K562 (cell line): ENCODE measurements at regions not wholly inside any gene's neighbourhood (a gene's known extent, or its start where the extent isn't known, plus 50 kb on each side); places are given as distances from the start of the nearest gene placed in this dataset.
A peak's percentile ranks its signal among the peaks of the same experiment; 100 is the strongest.

Source experiments
- ATAC-seq: fragments of 200-7000 bp; cut with Tn5 transposase; 3 replicates; pipeline ENCODE4 v1.9.1; 2020; ENCODE audit warnings: moderate library complexity
- BruUV-seq: library from RNA; stranded (reverse); fragments of 400-500 nt; replicated peaks from 2 replicates; lab custom pipeline; 2021; lab: Mats Ljungman, UMichigan
- CTCF ChIA-PET: fragments of 300-600 bp; formaldehyde crosslinking; extraction: SDS; loops from one replicate; lab custom pipeline; 2021; ENCODE audit warnings: low intra/inter-chr PET ratio; lab: Yijun Ruan, JAX
- POLR2A ChIA-PET: fragments of 300-600, 350-650 bp; sonication (Branson Sonifier 250); formaldehyde crosslinking; extraction: SDS; loops from one replicate; lab custom pipeline; 2021; ENCODE audit warnings: antibody characterized with exemption, inconsistent platforms; lab: Yijun Ruan, JAX
- DNase-seq, 4 experiments: peaks; one replicate each; pipeline versions ENCODE4 v3.0.0 to v3.0.0-alpha.2; 2011 to 2018; ENCODE audit warnings: low spot score in 3 of 4, mixed read lengths in 3 of 4; ENCODE audit errors: extremely low read depth in 1 of 4
- FAIRE-seq: peaks from 2 replicates; lab custom pipeline; 2011; peaks lifted over from hg19 to GRCh38; lab: Jason Lieb, UNC
- H2AFZ ChIP-seq: 2 replicates; pipeline ENCODE4 v1.6.0; 2011; ENCODE audit warnings: low read depth, low read length, control low read depth, inconsistent platforms
- H3K27ac ChIP-seq: fragments of 200-600 bp; 3 replicates; pipeline ENCODE4 v1.8.0; 2011; ENCODE audit warnings: low read depth, mild to moderate bottlenecking, control low read depth, inconsistent platforms, low read length, moderate library complexity, mixed read lengths; ENCODE audit errors: extremely low read depth
- H3K27me3 ChIP-seq, 2 experiments: fragments of 300-600 bp in 1 of 2; 2 replicates in 1 of 2; 3 replicates in 1 of 2; pipeline versions ENCODE4 v1.6.0 to v1.8.0; 2011; ENCODE audit warnings: inconsistent platforms in 2 of 2, low read length in 2 of 2, mild to moderate bottlenecking in 1 of 2, mixed read lengths in 1 of 2, moderate library complexity in 1 of 2; ENCODE audit not compliant: control insufficient read depth in 2 of 2, insufficient read depth in 2 of 2
- H3K36me3 ChIP-seq: fragments of 300-600 bp; 3 replicates; pipeline ENCODE4 v1.8.0; 2011; ENCODE audit warnings: mild to moderate bottlenecking, low read length, inconsistent platforms; ENCODE audit not compliant: control insufficient read depth, insufficient read depth
- H3K4me1 ChIP-seq, 2 experiments: fragments of 200-600 bp in 1 of 2; replicated peaks in 1 of 2; 2 replicates in 1 of 2; 3 replicates in 1 of 2; pipeline versions ENCODE4 v1.5.1 to v1.8.0; 2011; ENCODE audit warnings: inconsistent platforms in 2 of 2, low read length in 2 of 2, mild to moderate bottlenecking in 1 of 2, mixed read lengths in 1 of 2, moderate library complexity in 1 of 2; ENCODE audit not compliant: control insufficient read depth in 2 of 2, insufficient read depth in 2 of 2
- H3K4me2 ChIP-seq: 2 replicates; pipeline ENCODE4 v1.6.1; 2011; ENCODE audit warnings: low read length, control low read depth, inconsistent platforms, mixed read lengths; ENCODE audit not compliant: insufficient read depth
- H3K4me3 ChIP-seq: fragments of 200-600 bp; sonication (generic), shearing (Covaris generic); 2 replicates; pipeline ENCODE4 v1.5.1; 2016; ENCODE audit warnings: control low read depth, inconsistent platforms
- H3K79me2 ChIP-seq: fragments of 200-600 bp; 3 replicates; pipeline ENCODE4 v1.8.0; 2011; ENCODE audit warnings: low read length, inconsistent platforms; ENCODE audit not compliant: control insufficient read depth, insufficient read depth
- H3K9ac ChIP-seq, 2 experiments: 2 replicates each; pipeline versions ENCODE4 v1.6.0 to v1.6.1; 2011; ENCODE audit warnings: low read depth in 2 of 2, low read length in 2 of 2, control low read depth in 1 of 2, inconsistent platforms in 1 of 2, mild to moderate bottlenecking in 1 of 2, mixed read lengths in 1 of 2; ENCODE audit not compliant: insufficient read depth in 1 of 2
- H3K9me1 ChIP-seq: one replicate; pipeline ENCODE4 v1.6.0; 2011; ENCODE audit warnings: inconsistent platforms, mild to moderate bottlenecking, low read length, moderate library complexity; ENCODE audit not compliant: control insufficient read depth, insufficient read depth
- H3K9me3 ChIP-seq: replicated peaks from 2 replicates; pipeline ENCODE4 v1.5.1; 2011; ENCODE audit warnings: low read depth, low read length, inconsistent platforms; ENCODE audit not compliant: control insufficient read depth, insufficient read depth
- H4K20me1 ChIP-seq: replicated peaks from 2 replicates; pipeline ENCODE4 v1.6.1; 2011; ENCODE audit warnings: low read length, inconsistent platforms, mixed read lengths; ENCODE audit not compliant: control insufficient read depth, insufficient read depth
- CEBPB ChIP-seq: fragments of 450-650 bp; IDR thresholded peaks from 2 replicates; pipeline ENCODE4 v1.6.1; 2016; ENCODE audit warnings: missing genetic modification characterization, missing compliant biosample characterization
- CEBPG ChIP-seq, 3 experiments: fragments of 200-800 bp in 1 of 3; sonication (Bioruptor generic) in 1 of 3; sonication (generic) in 1 of 3; formaldehyde crosslinking in 1 of 3; IDR thresholded peaks in 2 of 3; conservative IDR thresholded peaks in 1 of 3; 2 replicates each; pipeline versions ENCODE4 v1.6.1 to v1.8.0; 2016 to 2022; ENCODE audit warnings: missing compliant biosample characterization in 2 of 3, missing genetic modification characterization in 2 of 3, mild to moderate bottlenecking in 1 of 3, missing genetic modification reagents in 1 of 3
- MEIS2 ChIP-seq: fragments of 450-650 bp; IDR thresholded peaks from 2 replicates; pipeline ENCODE4 v1.6.1; 2014; ENCODE audit warnings: mild to moderate bottlenecking; ENCODE audit not compliant: partially characterized antibody
- SRSF1 ChIP-seq: fragments of 200-400 bp; formaldehyde crosslinking; IDR thresholded peaks from 2 replicates; pipeline ENCODE4 v1.6.1; 2017; ENCODE audit warnings: mild to moderate bottlenecking, low read depth, low read length, moderate library complexity
- STAT5A ChIP-seq: IDR thresholded peaks from 2 replicates; pipeline ENCODE4 v1.6.1; 2012; ENCODE audit warnings: low read length, inconsistent platforms, borderline replicate concordance
- WGBS: fragments of 100-300 bp; shearing (Covaris generic); methylation state at CpG from one replicate; pipeline ENCODE4 v1.1.6; 2016; ENCODE audit warnings: low coverage, mixed read lengths; ENCODE audit not compliant: insufficient coverage; ENCODE audit errors: missing lambda C conversion rate; 5-methylcytosine and 5-hydroxymethylcytosine counted together
- in situ Hi-C: fragments of 300-500 bp; cut with MboI; formaldehyde crosslinking; loops from 4 replicates; pipeline ENCODE4 v1.15.0; 2018; ENCODE audit warnings: inconsistent platforms, mixed read lengths
- intact Hi-C: fragments of 100-400 bp; cut with micrococcal nuclease; formaldehyde crosslinking; loops from 2 replicates; pipeline ENCODE4 v1.14.2; 2022
- TF ChIP-seq, protein P1 (sequence below): fragments of 450-650 bp; IDR thresholded peaks from 2 replicates; pipeline ENCODE4 v1.6.1; 2016
- TF ChIP-seq, protein P2 (sequence below), 2 experiments: IDR thresholded peaks in 1 of 2; conservative IDR thresholded peaks in 1 of 2; 2 replicates each; pipeline ENCODE4 v1.6.1; 2016; ENCODE audit warnings: low read depth in 2 of 2, mild to moderate bottlenecking in 1 of 2, missing compliant biosample characterization in 1 of 2, missing genetic modification characterization in 1 of 2, moderate library complexity in 1 of 2

DNA sequence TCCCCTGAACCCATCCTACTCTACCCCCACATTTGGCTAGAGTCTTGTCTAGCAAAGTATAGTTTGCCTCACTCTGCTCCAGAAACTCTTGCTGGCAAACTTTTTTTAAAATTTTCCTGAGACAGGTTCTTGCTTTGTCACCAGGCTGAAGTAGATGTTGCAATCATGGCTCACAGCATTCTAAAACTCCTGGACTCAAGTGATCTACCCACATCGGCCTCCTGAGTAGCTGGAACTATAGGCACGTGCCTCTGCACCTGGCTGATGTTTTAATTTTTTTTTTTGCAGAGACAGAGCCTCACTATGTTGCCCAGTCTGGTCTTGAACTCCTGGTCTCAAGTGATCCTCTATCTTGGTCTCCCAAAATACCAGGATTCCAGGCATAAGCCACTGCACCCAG lies 175.8 kb upstream of the FBXL17 start:
- H3K9ac ChIP-seq = no peak overlapping the region
- no peak overlapping the region for H3K4me2 ChIP-seq
- ATAC-seq = no peak; the same call in 2 of the 3 replicates
- no peaks in the 10 kb centered on the region for H3K9me3 ChIP-seq
- intact Hi-C loops (no loop called here), in situ Hi-C loops (no loop called here)
- peak; percentile 74 for FAIRE-seq
- H3K9me1 ChIP-seq = no peaks in the 10 kb centered on the region
- CTCF ChIA-PET = no interaction called here
- no peak overlapping the region for H3K27ac ChIP-seq
- no peaks in the 10 kb centered on the region; a peak in 1 of 5 replicates for H3K27me3 ChIP-seq
- peaks cover 0 to 10% of the 10 kb centered on the region in 2 experiments; a peak in 2 of 5 replicates for H3K4me1 ChIP-seq
- H3K4me3 ChIP-seq = no peak overlapping the region
- no peaks in the 10 kb centered on the region for H3K79me2 ChIP-seq
- no TSS peak for BruUV-seq
- TF ChIP-seq CEBPG (CRISPR knock-in tag; IDR thresholded peaks at IDR 0.05) = no peak
- 0 out of 4 replicates have a peak, but pooled peaks of 1 of the 2 experiments have one; percentile 36 for TF ChIP-seq CEBPG (tag; conservative IDR thresholded peaks at IDR 0.05 in 1 of 2, IDR thresholded peaks at IDR 0.05 in 1 of 2)
- no peak for TF ChIP-seq STAT5A
- peak; percentile 85 for TF ChIP-seq CEBPB (tag)
- H3K36me3 ChIP-seq = no peaks in the 10 kb centered on the region
- WGBS = 28% methylated on average over 2 of the region's 2 CpGs
- DNase-seq = no peak
- POLR2A ChIA-PET = no interaction called here
- peak overlapping the region; percentile 62 for H2AFZ ChIP-seq
- no peaks in the 10 kb centered on the region for H4K20me1 ChIP-seq

DNA sequence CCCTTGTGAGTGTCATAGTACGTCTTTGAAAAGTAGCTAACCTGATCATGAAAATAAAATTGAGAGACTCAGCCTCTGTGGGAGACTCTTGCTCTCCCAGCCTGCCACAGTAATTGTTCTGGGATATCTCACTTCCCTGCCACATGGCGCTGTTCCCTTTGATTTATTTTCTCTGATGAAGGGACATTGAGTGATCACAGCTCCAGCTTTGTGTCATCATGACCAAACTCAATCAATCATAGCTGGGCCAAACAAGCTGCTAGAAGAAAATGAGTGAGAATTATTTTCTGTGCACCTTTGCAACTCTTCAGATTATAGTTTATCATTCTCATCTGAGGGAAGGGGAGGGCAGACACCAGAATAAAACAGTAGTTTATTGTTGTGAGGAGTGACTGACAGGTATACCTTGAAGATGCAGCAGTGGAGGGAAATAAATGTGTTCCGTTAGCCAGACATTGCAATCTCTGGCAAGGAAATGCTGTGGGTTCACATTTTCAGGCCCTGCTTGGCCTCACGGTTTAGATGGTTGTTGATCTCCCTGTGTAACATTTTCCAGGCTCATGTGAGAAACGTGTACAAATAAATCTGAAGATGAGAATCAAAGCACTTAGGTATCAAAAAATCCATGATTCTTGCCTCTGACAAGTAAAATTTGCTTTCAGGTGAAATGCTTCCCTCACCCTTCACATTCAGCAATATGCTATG lies 174.7 kb upstream of the FBXL17 start:
- H4K20me1 ChIP-seq = no peaks in the 10 kb centered on the region
- in situ Hi-C loops (no loop called here), intact Hi-C loops (no loop called here)
- H3K9me3 ChIP-seq = no peaks in the 10 kb centered on the region
- H3K4me1 ChIP-seq = peaks cover 0 to 10% of the 10 kb centered on the region in 2 experiments; a peak in 2 of 5 replicates
- ChIA-PET CTCF (no interaction called here), POLR2A (no interaction called here)
- no peak overlapping the region for H3K27ac ChIP-seq
- no peaks in the 10 kb centered on the region for H3K79me2 ChIP-seq
- H3K27me3 ChIP-seq = no peaks in the 10 kb centered on the region; a peak in 1 of 5 replicates
- no peak overlapping the region for H2AFZ ChIP-seq
- no TSS peak for BruUV-seq
- no peak overlapping the region for H3K9ac ChIP-seq
- no peaks in the 10 kb centered on the region for H3K36me3 ChIP-seq
- TF ChIP-seq, protein P1, sequence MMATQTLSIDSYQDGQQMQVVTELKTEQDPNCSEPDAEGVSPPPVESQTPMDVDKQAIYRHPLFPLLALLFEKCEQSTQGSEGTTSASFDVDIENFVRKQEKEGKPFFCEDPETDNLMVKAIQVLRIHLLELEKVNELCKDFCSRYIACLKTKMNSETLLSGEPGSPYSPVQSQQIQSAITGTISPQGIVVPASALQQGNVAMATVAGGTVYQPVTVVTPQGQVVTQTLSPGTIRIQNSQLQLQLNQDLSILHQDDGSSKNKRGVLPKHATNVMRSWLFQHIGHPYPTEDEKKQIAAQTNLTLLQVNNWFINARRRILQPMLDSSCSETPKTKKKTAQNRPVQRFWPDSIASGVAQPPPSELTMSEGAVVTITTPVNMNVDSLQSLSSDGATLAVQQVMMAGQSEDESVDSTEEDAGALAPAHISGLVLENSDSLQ = peak; percentile 70
- no peak for TF ChIP-seq SRSF1
- peak; percentile 91 for TF ChIP-seq MEIS2
- TF ChIP-seq, protein P2, sequence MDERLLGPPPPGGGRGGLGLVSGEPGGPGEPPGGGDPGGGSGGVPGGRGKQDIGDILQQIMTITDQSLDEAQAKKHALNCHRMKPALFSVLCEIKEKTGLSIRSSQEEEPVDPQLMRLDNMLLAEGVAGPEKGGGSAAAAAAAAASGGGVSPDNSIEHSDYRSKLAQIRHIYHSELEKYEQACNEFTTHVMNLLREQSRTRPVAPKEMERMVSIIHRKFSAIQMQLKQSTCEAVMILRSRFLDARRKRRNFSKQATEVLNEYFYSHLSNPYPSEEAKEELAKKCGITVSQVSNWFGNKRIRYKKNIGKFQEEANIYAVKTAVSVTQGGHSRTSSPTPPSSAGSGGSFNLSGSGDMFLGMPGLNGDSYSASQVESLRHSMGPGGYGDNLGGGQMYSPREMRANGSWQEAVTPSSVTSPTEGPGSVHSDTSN (CRISPR knock-in tag; IDR thresholded peaks at IDR 0.05; ENCODE audit: low read depth) = no peak
- TF ChIP-seq, protein P2 (tag; conservative IDR thresholded peaks at IDR 0.05; ENCODE audit: low read depth) = peak; percentile 98
- no peak for FAIRE-seq
- no peak overlapping the region for H3K4me2 ChIP-seq
- WGBS = 27% methylated on average over 5 of the region's 5 CpGs
- no peak for ATAC-seq
- no peak for DNase-seq
- no peak overlapping the region for H3K4me3 ChIP-seq
- no peaks in the 10 kb centered on the region for H3K9me1 ChIP-seq
